ENCODE measurements at regions not wholly inside any gene's neighbourhood (a gene's known extent, or its start where the extent isn't known, plus 50 kb on each side); places are given as distances from the start of the nearest gene placed in this dataset.

- Histone ChIP-seq H3K4me3 (replicated peaks in 1 of 3; ENCODE audit: insufficient read depth in 1 of 3, low read depth in 2 of 3, low read length in 3 of 3) (no peak overlapping the region), H3K36me3 (replicated peaks in 1 of 2; ENCODE audit: control insufficient read depth in 1 of 2, insufficient read depth in 2 of 2, low read length in 2 of 2) (no peaks in the 10 kb centered on the region), H3K27me3 (ENCODE audit: control insufficient read depth in 1 of 2, insufficient read depth in 2 of 2, low read length in 2 of 2) (no peaks in the 10 kb centered on the region), H3K79me2 (ENCODE audit: insufficient read depth, low read length) (no peaks in the 10 kb centered on the region), H4K20me1 (ENCODE audit: insufficient read depth, low read length) (no peaks in the 10 kb centered on the region), H3K4me1 (ENCODE audit: insufficient read depth, low read length) (peaks cover 8% of the 10 kb centered on the region), H3K4me2 (ENCODE audit: low read depth, low read length) (no peak overlapping the region), H2AFZ (ENCODE audit: low read length) (no peak overlapping the region), H3K27ac (ENCODE audit: extremely low read length, insufficient read depth, low read length) (no peak overlapping the region), H3K9ac (ENCODE audit: insufficient read depth, low read depth, low read length) (no peak overlapping the region), H3K9me3 (ENCODE audit: low read length) (no peaks in the 10 kb centered on the region)
- no TSS peak for BruUV-seq (replicated peaks)
- intact Hi-C loops (cut with micrococcal nuclease; ENCODE audit: unreplicated experiment), result loop anchor here (1.0 kb wide), 4 partner anchors 121 to 290 kb away; no protein-coding TSS in a partner anchor
- FAIRE-seq (no peak), DNase-seq (ENCODE audit: low spot score) (no peak), ATAC-seq (peak; percentile 53)
- CTCF ChIA-PET (ENCODE audit: low intra/inter-chr PET ratio, low total read pairs), result interaction anchor here (0.8 to 4.0 kb wide), 6 partner anchors 72 to 233 kb away, joined by 4 to 66 read pairs (median 6); no protein-coding TSS in a partner anchor
- in situ Hi-C loops (cut with HindIII; ENCODE audit: extremely low pct_ligation_motif_present, low pct_unique_long_range_greater_than_20kb), result loop anchor here (5.0 to 25.0 kb wide), 3 partner anchors 108 to 285 kb away; no protein-coding TSS in a partner anchor
- POLR2A ChIA-PET, result interaction anchor here (0.9 to 1.8 kb wide), 3 partner anchors 121 to 232 kb away, joined by 4 to 5 read pairs (median 4); no protein-coding TSS in a partner anchor
- 7% methylated on average over 5 of the region's 5 CpGs for WGBS (ENCODE audit: low lambda C conversion rate)
- no peak for TF ChIP-seq NR3C1 (CRISPR knock-in tag; IDR thresholded peaks at IDR 0.05)
- no peak for TF ChIP-seq SKIL (CRISPR knock-in tag; IDR thresholded peaks at IDR 0.05; ENCODE audit: borderline replicate concordance)
- TF ChIP-seq AKAP8 (CRISPR knock-in tag; IDR thresholded peaks at IDR 0.05), result no peak
- TF ChIP-seq BHLHE40 (IDR thresholded peaks at IDR 0.05; ENCODE audit: low read length), result no peak
- TF ChIP-seq GATAD1 (CRISPR knock-in tag; IDR thresholded peaks at IDR 0.05), result 0 out of 2 replicates have a peak, but pooled peaks have one; percentile 4
- no peak for TF ChIP-seq ZNF607 (CRISPR knock-in tag; IDR thresholded peaks at IDR 0.05; ENCODE audit: borderline replicate concordance)
- 0 out of 2 replicates have a peak, but pooled peaks have one; percentile 6 for TF ChIP-seq ARID3A (IDR thresholded peaks at IDR 0.05; ENCODE audit: low read depth, low read length)
- TF ChIP-seq ATF4 (CRISPR knock-in tag; IDR thresholded peaks at IDR 0.05), result peak in 1 of 2 experiments; percentile 37; a peak in 1 of 4 replicates
- TF ChIP-seq CEBPB (IDR thresholded peaks at IDR 0.05; ENCODE audit: borderline replicate concordance, low read depth, low read length), result peak; percentile 76; the same call in 1 of the 2 replicates
- TF ChIP-seq FOXK1 (CRISPR knock-in tag; IDR thresholded peaks at IDR 0.05; ENCODE audit: borderline replicate concordance, low read depth), result no peak
- TF ChIP-seq PAXIP1 (CRISPR knock-in tag; conservative IDR thresholded peaks at IDR 0.05), result peak; percentile 43; the same call in 1 of the 2 replicates
- 0 out of 2 replicates have a peak, but pooled peaks have one; percentile 6 for TF ChIP-seq ZNF605 (CRISPR knock-in tag; IDR thresholded peaks at IDR 0.05)
- TF ChIP-seq ATF7 (IDR thresholded peaks at IDR 0.05), result no peak
- no peak for TF ChIP-seq ATF7 (CRISPR knock-in tag; IDR thresholded peaks at IDR 0.05)
- TF ChIP-seq ZNF570 (CRISPR knock-in tag; IDR thresholded peaks at IDR 0.05; ENCODE audit: borderline replicate concordance), result no peak
Observed at GRCh38 chr2:113370030-113370429, 67.5 kb upstream of the ZNG1B start.
